Fibroblast of lung (primary cell): ENCODE measurements at regions not wholly inside any gene's neighbourhood (a gene's known extent, or its start where the extent isn't known, plus 50 kb on each side); places are given as distances from the start of the nearest gene placed in this dataset.

Experiments used
- DNase-seq, 2 donors: peaks; one replicate each; pipeline versions ENCODE4 v3.0.0 to v3.0.0-alpha.2; 2010; ENCODE audit warnings: low read depth in 2 of 2
- H2AFZ ChIP-seq: 2 replicates; pipeline ENCODE4 v1.5.1; 2012; ENCODE audit warnings: low read length, control low read depth, inconsistent platforms
- H3K27ac ChIP-seq: 2 replicates; pipeline ENCODE4 v1.5.1; 2011; ENCODE audit warnings: low read length, control low read depth; ENCODE audit not compliant: insufficient read depth
- H3K27me3 ChIP-seq: 2 replicates; pipeline ENCODE4 v1.5.1; 2011; ENCODE audit warnings: mild to moderate bottlenecking, low read length; ENCODE audit not compliant: control insufficient read depth, insufficient read depth
- H3K36me3 ChIP-seq: 2 replicates; pipeline ENCODE4 v1.5.1; 2011; ENCODE audit warnings: low read length; ENCODE audit not compliant: control insufficient read depth, insufficient read depth
- H3K4me1 ChIP-seq: 2 replicates; pipeline ENCODE4 v1.5.1; 2011; ENCODE audit warnings: low read length; ENCODE audit not compliant: control insufficient read depth, insufficient read depth; ENCODE audit errors: extremely low read depth
- H3K4me2 ChIP-seq: 2 replicates; pipeline ENCODE4 v1.5.1; 2011; ENCODE audit warnings: low read length, control low read depth; ENCODE audit not compliant: insufficient read depth; ENCODE audit errors: extremely low read depth
- H3K4me3 ChIP-seq, 4 experiments: fragments of 200-600 bp in 1 of 4; sonication (generic) in 1 of 4; replicated peaks in 1 of 4; 2 replicates each; pipeline ENCODE4 v1.5.1; 2011 to 2016; ENCODE audit warnings: low read length in 4 of 4, low read depth in 3 of 4, mild to moderate bottlenecking in 3 of 4, control low read depth in 2 of 4, inconsistent platforms in 1 of 4, mixed read lengths in 1 of 4; ENCODE audit not compliant: insufficient read depth in 1 of 4; ENCODE audit errors: control extremely low read depth in 1 of 4
- H3K79me2 ChIP-seq: 2 replicates; pipeline ENCODE4 v1.5.1; 2012; ENCODE audit warnings: mild to moderate bottlenecking, low read length, inconsistent platforms; ENCODE audit not compliant: control insufficient read depth, insufficient read depth
- H3K9ac ChIP-seq: 2 replicates; pipeline ENCODE4 v1.5.1; 2011; ENCODE audit warnings: mild to moderate bottlenecking, low read length, control low read depth; ENCODE audit not compliant: insufficient read depth
- H3K9me3 ChIP-seq: 2 replicates; pipeline ENCODE4 v1.5.1; 2012; ENCODE audit warnings: low read depth, low read length; ENCODE audit not compliant: control insufficient read depth, insufficient read depth
- H4K20me1 ChIP-seq: 2 replicates; pipeline ENCODE4 v1.5.1; 2011; ENCODE audit warnings: low read length; ENCODE audit not compliant: control insufficient read depth, insufficient read depth; ENCODE audit errors: extremely low read depth
- CTCF ChIP-seq, 2 donors: IDR thresholded peaks in 1 of 2; conservative IDR thresholded peaks in 1 of 2; 1 replicate in 1 of 2; 2 replicates in 1 of 2; pipeline ENCODE4 v1.5.1; 2011 to 2012; ENCODE audit warnings: low read length in 2 of 2, control low read depth in 1 of 2, inconsistent platforms in 1 of 2, low read depth in 1 of 2, mild to moderate bottlenecking in 1 of 2
- EZH2 ChIP-seq: IDR thresholded peaks from 2 replicates; pipeline ENCODE4 v1.5.1; 2012; ENCODE audit warnings: low read length, control low read depth, mild to moderate bottlenecking; ENCODE audit errors: missing control alignments

- TF ChIP-seq CTCF (conservative IDR thresholded peaks at IDR 0.05 in 1 of 2, IDR thresholded peaks at IDR 0.05 in 1 of 2; ENCODE audit: low read depth in 1 of 2, low read length in 2 of 2), result no peak
- no peak for TF ChIP-seq EZH2
- Histone ChIP-seq H3K4me2 (no peak overlapping the region), H3K27me3 (peaks cover 2% of the 10 kb centered on the region), H4K20me1 (no peaks in the 10 kb centered on the region), H3K79me2 (no peaks in the 10 kb centered on the region), H3K4me3 (no peak overlapping the region), H3K4me1 (no peaks in the 10 kb centered on the region), H3K9me3 (no peaks in the 10 kb centered on the region), H3K9ac (no peak overlapping the region), H3K27ac (no peak overlapping the region), H2AFZ (no peak overlapping the region), H3K36me3 (no peaks in the 10 kb centered on the region)
- no peak for DNase-seq
Measured at GRCh38 chr3:74059301-74059922, 434.7 kb upstream of the PDZRN3 start.

- H3K36me3 ChIP-seq, result no peaks in the 10 kb centered on the region
- TF ChIP-seq EZH2, result no peak
- no peak overlapping the region for H3K9ac ChIP-seq
- H3K79me2 ChIP-seq, result no peaks in the 10 kb centered on the region
- DNase-seq, result no peak
- H3K4me3 ChIP-seq, result no peak overlapping the region
- H3K27ac ChIP-seq, result no peak overlapping the region
- H2AFZ ChIP-seq, result no peak overlapping the region
- H3K4me2 ChIP-seq, result no peak overlapping the region
- no peaks in the 10 kb centered on the region for H3K9me3 ChIP-seq
- H3K4me1 ChIP-seq, result no peaks in the 10 kb centered on the region
- H4K20me1 ChIP-seq, result no peaks in the 10 kb centered on the region
- peaks cover 2% of the 10 kb centered on the region for H3K27me3 ChIP-seq
Measured at GRCh38 chr3:74057169-74057568, 432.4 kb upstream of the PDZRN3 start.

GRCh38 chr3:74055061-74055460 lies 430.3 kb upstream of the PDZRN3 start:
- Histone ChIP-seq H3K27me3 (no peaks in the 10 kb centered on the region), H3K36me3 (no peaks in the 10 kb centered on the region)

More at GRCh38 chr3:74055061-74055460, 430.3 kb upstream of the PDZRN3 start:
- no peak overlapping the region for H3K4me3 ChIP-seq
- H3K27ac ChIP-seq, result no peak overlapping the region
- H3K9ac ChIP-seq, result no peak overlapping the region
- no peaks in the 10 kb centered on the region for H4K20me1 ChIP-seq
- no peak for DNase-seq
- no peak overlapping the region for H3K4me2 ChIP-seq
- TF ChIP-seq CTCF (conservative IDR thresholded peaks at IDR 0.05 in 1 of 2, IDR thresholded peaks at IDR 0.05 in 1 of 2; ENCODE audit: low read depth in 1 of 2, low read length in 2 of 2), result no peak
- TF ChIP-seq EZH2, result no peak
- H3K79me2 ChIP-seq, result no peaks in the 10 kb centered on the region
- no peaks in the 10 kb centered on the region for H3K4me1 ChIP-seq
- no peaks in the 10 kb centered on the region for H3K9me3 ChIP-seq
- no peak overlapping the region for H2AFZ ChIP-seq
